ENCODE measurements at regions not wholly inside any gene's neighbourhood (a gene's known extent, or its start where the extent isn't known, plus 50 kb on each side); places are given as distances from the start of the nearest gene placed in this dataset.

- Histone ChIP-seq H2AFZ (ENCODE audit: low read length, unreplicated experiment) (no peak overlapping the region), H3K4me3 (ENCODE audit: low read depth, low read length) (no peak overlapping the region), H3K4me1 (ENCODE audit: control insufficient read depth, insufficient read depth, low read length, unreplicated experiment) (no peaks in the 10 kb centered on the region), H3K79me2 (ENCODE audit: control insufficient read depth, insufficient read depth, low read length, unreplicated experiment) (no peaks in the 10 kb centered on the region), H3K27me3 (ENCODE audit: insufficient read depth, low read length) (no peaks in the 10 kb centered on the region), H3K27ac (ENCODE audit: low read depth, low read length) (no peak overlapping the region), H3K36me3 (ENCODE audit: insufficient read depth, low read length) (no peaks in the 10 kb centered on the region)
Observed at GRCh38 chr10:81040031-81040430, 502.3 kb downstream of the SH2D4B start.

DNA sequence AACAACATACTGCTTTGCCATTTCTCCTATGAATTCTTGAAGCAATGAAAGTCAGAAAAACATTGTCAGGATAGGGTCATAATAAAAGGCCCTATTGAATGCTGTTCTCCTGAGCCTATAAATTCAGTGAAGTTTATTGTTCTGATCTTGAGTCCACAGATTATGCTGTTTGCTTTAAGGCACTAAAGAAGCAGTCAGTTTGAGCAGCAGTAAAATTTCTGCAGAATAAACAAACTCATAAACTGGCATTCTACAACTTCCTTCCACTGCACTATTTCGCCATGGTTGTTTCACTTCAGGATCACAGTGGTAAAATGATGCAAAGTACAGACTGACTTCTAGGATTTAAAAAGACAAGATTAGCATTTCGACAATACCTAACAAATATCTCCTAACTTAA lies 503.2 kb downstream of the SH2D4B start:
- Histone ChIP-seq H3K4me3 (ENCODE audit: low read depth, low read length) (no peak overlapping the region), H3K27me3 (ENCODE audit: insufficient read depth, low read length) (no peaks in the 10 kb centered on the region), H3K36me3 (ENCODE audit: insufficient read depth, low read length) (no peaks in the 10 kb centered on the region), H3K4me1 (ENCODE audit: control insufficient read depth, insufficient read depth, low read length, unreplicated experiment) (no peaks in the 10 kb centered on the region), H3K27ac (ENCODE audit: low read depth, low read length) (no peak overlapping the region), H3K79me2 (ENCODE audit: control insufficient read depth, insufficient read depth, low read length, unreplicated experiment) (no peaks in the 10 kb centered on the region), H2AFZ (ENCODE audit: low read length, unreplicated experiment) (no peak overlapping the region)

GRCh38 chr10:81042647-81043046 lies 504.9 kb downstream of the SH2D4B start:
- Histone ChIP-seq H3K4me3 (ENCODE audit: low read depth, low read length) (no peak overlapping the region), H3K27ac (ENCODE audit: low read depth, low read length) (no peak overlapping the region)

GRCh38 chr10:81065474-81065873 lies 527.8 kb downstream of the SH2D4B start:
- Histone ChIP-seq H3K36me3 (ENCODE audit: insufficient read depth, low read length) (no peaks in the 10 kb centered on the region), H3K4me1 (ENCODE audit: control insufficient read depth, insufficient read depth, low read length, unreplicated experiment) (no peaks in the 10 kb centered on the region), H3K27ac (ENCODE audit: low read depth, low read length) (no peak overlapping the region), H2AFZ (ENCODE audit: low read length, unreplicated experiment) (no peak overlapping the region), H3K27me3 (ENCODE audit: insufficient read depth, low read length) (no peaks in the 10 kb centered on the region), H3K79me2 (ENCODE audit: control insufficient read depth, insufficient read depth, low read length, unreplicated experiment) (no peaks in the 10 kb centered on the region), H3K4me3 (ENCODE audit: low read depth, low read length) (no peak overlapping the region)

More at GRCh38 chr10:81042647-81043046, 504.9 kb downstream of the SH2D4B start:
- H3K27me3 ChIP-seq (ENCODE audit: insufficient read depth, low read length), result no peaks in the 10 kb centered on the region
- no peaks in the 10 kb centered on the region for H3K79me2 ChIP-seq (ENCODE audit: control insufficient read depth, insufficient read depth, low read length, unreplicated experiment)
- H2AFZ ChIP-seq (ENCODE audit: low read length, unreplicated experiment), result no peak overlapping the region
- no peaks in the 10 kb centered on the region for H3K4me1 ChIP-seq (ENCODE audit: control insufficient read depth, insufficient read depth, low read length, unreplicated experiment)
- no peaks in the 10 kb centered on the region for H3K36me3 ChIP-seq (ENCODE audit: insufficient read depth, low read length)

DNA sequence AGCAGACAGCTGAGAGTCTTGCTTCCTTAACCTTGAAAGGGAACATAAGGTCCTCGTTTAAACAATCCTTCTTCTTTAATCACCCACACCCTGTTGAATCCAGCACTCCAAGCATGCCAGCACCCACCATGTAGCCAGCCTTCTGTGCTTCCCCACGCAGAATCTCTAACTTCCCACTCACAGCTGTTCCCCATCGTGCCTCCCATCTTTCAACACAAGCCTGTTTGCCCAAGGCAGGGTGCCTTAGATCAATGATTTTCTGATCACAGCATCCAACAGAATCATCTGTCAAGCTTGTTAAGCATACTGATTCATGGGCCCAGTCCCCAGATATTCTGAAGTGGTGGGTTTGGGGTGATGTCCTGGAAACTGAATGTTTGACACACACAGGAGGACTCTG lies 530.8 kb downstream of the SH2D4B start:
- Histone ChIP-seq H3K79me2 (ENCODE audit: control insufficient read depth, insufficient read depth, low read length, unreplicated experiment) (no peaks in the 10 kb centered on the region), H3K27ac (ENCODE audit: low read depth, low read length) (no peak overlapping the region), H3K4me3 (ENCODE audit: low read depth, low read length) (no peak overlapping the region), H2AFZ (ENCODE audit: low read length, unreplicated experiment) (no peak overlapping the region), H3K36me3 (ENCODE audit: insufficient read depth, low read length) (no peaks in the 10 kb centered on the region), H3K27me3 (ENCODE audit: insufficient read depth, low read length) (no peaks in the 10 kb centered on the region), H3K4me1 (ENCODE audit: control insufficient read depth, insufficient read depth, low read length, unreplicated experiment) (no peaks in the 10 kb centered on the region)

DNA sequence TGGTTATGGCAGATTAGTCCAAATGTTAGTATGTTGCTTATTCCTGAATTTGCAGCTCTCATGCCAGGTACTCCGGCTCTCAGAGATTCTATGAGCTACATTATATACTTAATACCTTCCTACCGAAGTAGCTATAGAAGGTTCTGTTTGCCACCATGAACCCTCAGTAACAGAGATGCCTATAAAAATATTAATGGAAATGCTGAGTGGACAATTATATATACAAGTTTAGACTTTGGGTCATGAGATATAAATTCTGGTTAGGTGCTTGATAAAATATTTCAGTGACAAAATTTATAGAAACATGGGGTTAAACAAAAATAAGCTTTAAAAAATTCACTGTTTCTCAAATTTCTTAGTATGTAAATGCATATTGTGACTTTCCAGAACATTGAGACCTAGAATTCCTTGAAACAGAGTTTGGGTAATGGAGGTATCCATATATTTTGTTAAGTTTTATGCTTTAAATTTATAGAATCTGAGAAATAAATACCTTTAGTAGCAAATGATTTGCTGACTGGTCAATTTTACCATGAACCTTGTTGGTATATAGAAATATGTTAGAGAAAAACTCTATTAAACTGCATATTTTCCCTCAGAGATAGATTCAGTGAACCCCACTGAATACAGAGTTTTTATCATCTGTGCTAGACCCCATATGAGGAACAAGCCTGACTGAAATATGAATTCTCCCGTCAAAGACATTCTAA lies 533.5 kb downstream of the SH2D4B start:
- H3K79me2 ChIP-seq (ENCODE audit: control insufficient read depth, insufficient read depth, low read length, unreplicated experiment), result no peaks in the 10 kb centered on the region
- H3K4me3 ChIP-seq (ENCODE audit: low read depth, low read length), result no peak overlapping the region
- H3K36me3 ChIP-seq (ENCODE audit: insufficient read depth, low read length), result no peaks in the 10 kb centered on the region
- H3K27me3 ChIP-seq (ENCODE audit: insufficient read depth, low read length), result no peaks in the 10 kb centered on the region
- H3K4me1 ChIP-seq (ENCODE audit: control insufficient read depth, insufficient read depth, low read length, unreplicated experiment), result no peaks in the 10 kb centered on the region
- no peak overlapping the region for H3K27ac ChIP-seq (ENCODE audit: low read depth, low read length)
- H2AFZ ChIP-seq (ENCODE audit: low read length, unreplicated experiment), result no peak overlapping the region

DNA sequence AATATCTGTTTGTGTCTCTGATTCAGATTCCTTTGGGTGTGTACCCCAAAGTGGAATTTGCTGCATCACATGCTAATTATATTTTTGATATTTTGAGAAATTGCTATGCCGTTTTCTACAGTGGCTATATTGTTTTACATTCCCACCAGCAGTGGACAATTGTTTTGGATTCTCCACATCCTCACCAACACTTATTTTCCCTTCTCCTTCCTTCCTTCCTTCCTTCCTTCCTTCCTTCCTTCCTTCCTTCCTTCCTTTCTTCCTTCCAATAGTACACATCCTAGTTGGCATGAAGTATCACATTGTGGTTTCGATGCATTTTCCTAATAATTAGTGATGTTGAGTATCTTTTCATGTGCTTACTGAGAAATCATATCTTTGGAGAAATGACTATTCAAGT lies 535.5 kb downstream of the SH2D4B start:
- no peaks in the 10 kb centered on the region for H3K4me1 ChIP-seq (ENCODE audit: control insufficient read depth, insufficient read depth, low read length, unreplicated experiment)
- H3K79me2 ChIP-seq (ENCODE audit: control insufficient read depth, insufficient read depth, low read length, unreplicated experiment), result no peaks in the 10 kb centered on the region
- H2AFZ ChIP-seq (ENCODE audit: low read length, unreplicated experiment), result no peak overlapping the region
- no peaks in the 10 kb centered on the region for H3K36me3 ChIP-seq (ENCODE audit: insufficient read depth, low read length)
- H3K27ac ChIP-seq (ENCODE audit: low read depth, low read length), result no peak overlapping the region
- no peak overlapping the region for H3K4me3 ChIP-seq (ENCODE audit: low read depth, low read length)
- no peaks in the 10 kb centered on the region for H3K27me3 ChIP-seq (ENCODE audit: insufficient read depth, low read length)

DNA sequence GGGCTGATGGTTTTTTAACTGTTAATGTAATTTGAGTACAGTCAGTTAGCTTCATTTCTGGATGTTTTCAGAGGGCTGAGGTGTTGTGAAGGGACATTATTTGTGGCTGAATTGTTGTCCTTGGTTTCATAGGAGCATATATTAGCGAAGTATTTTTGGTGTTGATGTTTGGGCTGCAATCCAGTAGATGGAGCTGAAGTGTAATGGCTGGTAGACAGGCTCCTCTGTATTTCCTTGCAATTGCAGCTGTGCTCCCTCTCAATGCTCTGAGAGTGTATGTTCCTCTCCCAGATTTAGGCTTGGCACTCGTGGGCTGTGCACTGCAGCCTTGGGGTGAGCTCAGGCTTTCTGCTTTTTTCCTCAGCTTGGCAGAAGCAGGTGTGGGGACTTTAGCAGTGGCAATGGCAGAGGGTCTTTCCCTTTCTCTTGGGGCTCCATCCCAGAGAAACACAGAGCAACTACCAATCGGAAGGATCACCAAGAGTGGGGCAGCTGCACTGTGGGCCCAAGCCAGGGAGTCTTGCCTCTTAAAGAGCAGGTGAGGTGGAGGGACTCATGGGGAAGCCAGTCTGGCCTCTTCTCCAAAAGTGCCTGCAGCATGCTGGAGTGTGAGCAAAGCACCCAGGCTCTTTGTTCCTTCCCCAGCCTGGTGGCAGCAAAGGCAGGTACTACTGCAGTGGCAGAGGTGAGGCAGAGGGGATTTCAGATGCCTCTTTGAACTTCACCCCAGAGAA lies 544.4 kb downstream of the SH2D4B start:
- H3K36me3 ChIP-seq (ENCODE audit: insufficient read depth, low read length), result no peaks in the 10 kb centered on the region
- H3K27me3 ChIP-seq (ENCODE audit: insufficient read depth, low read length), result no peaks in the 10 kb centered on the region
- no peak overlapping the region for H3K4me3 ChIP-seq (ENCODE audit: low read depth, low read length)
- no peaks in the 10 kb centered on the region for H3K4me1 ChIP-seq (ENCODE audit: control insufficient read depth, insufficient read depth, low read length, unreplicated experiment)
- no peak overlapping the region for H2AFZ ChIP-seq (ENCODE audit: low read length, unreplicated experiment)
- no peak overlapping the region for H3K27ac ChIP-seq (ENCODE audit: low read depth, low read length)
- no peaks in the 10 kb centered on the region for H3K79me2 ChIP-seq (ENCODE audit: control insufficient read depth, insufficient read depth, low read length, unreplicated experiment)

GRCh38 chr10:81082621-81083376 lies 545.1 kb downstream of the SH2D4B start:
- H3K4me3 ChIP-seq (ENCODE audit: low read depth, low read length), result no peak overlapping the region
- H3K4me1 ChIP-seq (ENCODE audit: control insufficient read depth, insufficient read depth, low read length, unreplicated experiment), result no peaks in the 10 kb centered on the region
- H3K27ac ChIP-seq (ENCODE audit: low read depth, low read length), result no peak overlapping the region
- H2AFZ ChIP-seq (ENCODE audit: low read length, unreplicated experiment), result no peak overlapping the region
- no peaks in the 10 kb centered on the region for H3K79me2 ChIP-seq (ENCODE audit: control insufficient read depth, insufficient read depth, low read length, unreplicated experiment)
- H3K27me3 ChIP-seq (ENCODE audit: insufficient read depth, low read length), result no peaks in the 10 kb centered on the region
- H3K36me3 ChIP-seq (ENCODE audit: insufficient read depth, low read length), result no peaks in the 10 kb centered on the region

GRCh38 chr10:81093056-81093455 lies 555.4 kb downstream of the SH2D4B start:
- Histone ChIP-seq H3K27me3 (ENCODE audit: insufficient read depth, low read length) (no peaks in the 10 kb centered on the region), H3K36me3 (ENCODE audit: insufficient read depth, low read length) (no peaks in the 10 kb centered on the region), H2AFZ (ENCODE audit: low read length, unreplicated experiment) (no peak overlapping the region), H3K27ac (ENCODE audit: low read depth, low read length) (no peak overlapping the region), H3K4me1 (ENCODE audit: control insufficient read depth, insufficient read depth, low read length, unreplicated experiment) (no peaks in the 10 kb centered on the region), H3K4me3 (ENCODE audit: low read depth, low read length) (no peak overlapping the region), H3K79me2 (ENCODE audit: control insufficient read depth, insufficient read depth, low read length, unreplicated experiment) (no peaks in the 10 kb centered on the region)
